ENCODE measurements at regions not wholly inside any gene's neighbourhood (a gene's known extent, or its start where the extent isn't known, plus 50 kb on each side); places are given as distances from the start of the nearest gene placed in this dataset.

DNA sequence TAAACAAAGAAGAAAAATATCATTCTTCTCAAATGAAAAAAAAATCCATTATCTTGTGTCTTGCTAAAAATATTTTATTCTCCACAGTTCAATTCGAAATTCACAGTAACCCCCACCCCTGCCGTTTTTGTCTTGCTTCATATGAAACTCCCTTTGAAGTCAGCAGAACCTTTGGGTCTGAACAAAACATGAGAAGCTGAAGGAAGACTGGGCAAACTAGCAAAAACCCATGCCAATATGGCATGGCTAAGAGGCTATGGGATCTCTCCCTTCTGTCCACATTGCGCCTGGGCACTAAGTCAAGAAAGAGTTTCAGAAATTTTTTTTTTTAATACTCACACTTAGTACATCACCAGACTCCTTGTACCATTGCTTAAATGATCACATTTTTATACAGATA lies 136.0 kb upstream of the SMIM31 start:
- ATAC-seq = no peak

DNA sequence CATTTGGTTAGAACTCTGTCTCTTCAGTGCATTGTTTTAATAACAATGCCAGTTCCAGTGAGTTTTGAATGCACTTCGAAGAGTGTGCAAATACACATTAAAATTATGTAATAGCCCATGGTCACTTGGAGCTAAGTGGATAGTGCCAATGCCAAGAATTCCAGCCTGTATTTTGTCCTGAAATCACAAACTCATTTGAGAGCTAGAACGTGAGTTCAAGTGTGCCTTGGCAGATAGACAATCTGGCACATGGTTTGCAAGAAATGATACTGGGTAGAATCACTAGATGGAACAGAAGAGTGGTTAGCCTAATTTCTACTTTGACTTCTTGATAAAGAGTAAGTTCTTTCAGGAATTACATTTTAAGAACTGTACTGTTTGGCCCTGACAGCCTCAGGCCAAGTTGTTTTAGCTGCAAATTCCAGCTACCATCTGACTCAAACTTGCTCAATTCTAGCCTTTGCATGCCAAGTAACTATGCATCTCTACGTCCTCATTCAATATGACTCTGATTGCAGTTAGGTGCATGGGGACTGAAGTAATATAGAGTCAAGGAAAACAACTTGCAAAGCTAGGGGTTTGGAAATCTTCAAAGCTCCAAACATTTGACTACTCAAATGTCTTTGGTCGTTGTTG lies 131.9 kb upstream of the SMIM31 start:
- intact Hi-C loops (cut with DNase I, micrococcal nuclease) = no loop called here
- H3K4me1 ChIP-seq (ENCODE audit: low read depth) = no peaks in the 10 kb centered on the region
- H3K36me3 ChIP-seq (ENCODE audit: low read depth) = no peaks in the 10 kb centered on the region
- H3K4me3 ChIP-seq = no peak overlapping the region
- TF ChIP-seq, protein P1, sequence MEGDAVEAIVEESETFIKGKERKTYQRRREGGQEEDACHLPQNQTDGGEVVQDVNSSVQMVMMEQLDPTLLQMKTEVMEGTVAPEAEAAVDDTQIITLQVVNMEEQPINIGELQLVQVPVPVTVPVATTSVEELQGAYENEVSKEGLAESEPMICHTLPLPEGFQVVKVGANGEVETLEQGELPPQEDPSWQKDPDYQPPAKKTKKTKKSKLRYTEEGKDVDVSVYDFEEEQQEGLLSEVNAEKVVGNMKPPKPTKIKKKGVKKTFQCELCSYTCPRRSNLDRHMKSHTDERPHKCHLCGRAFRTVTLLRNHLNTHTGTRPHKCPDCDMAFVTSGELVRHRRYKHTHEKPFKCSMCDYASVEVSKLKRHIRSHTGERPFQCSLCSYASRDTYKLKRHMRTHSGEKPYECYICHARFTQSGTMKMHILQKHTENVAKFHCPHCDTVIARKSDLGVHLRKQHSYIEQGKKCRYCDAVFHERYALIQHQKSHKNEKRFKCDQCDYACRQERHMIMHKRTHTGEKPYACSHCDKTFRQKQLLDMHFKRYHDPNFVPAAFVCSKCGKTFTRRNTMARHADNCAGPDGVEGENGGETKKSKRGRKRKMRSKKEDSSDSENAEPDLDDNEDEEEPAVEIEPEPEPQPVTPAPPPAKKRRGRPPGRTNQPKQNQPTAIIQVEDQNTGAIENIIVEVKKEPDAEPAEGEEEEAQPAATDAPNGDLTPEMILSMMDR (IDR thresholded peaks at IDR 0.05) = no peak
- no peak for DNase-seq
- H3K9me3 ChIP-seq = no peaks in the 10 kb centered on the region
- ATAC-seq = no peak

More for the DNA sequence above, 136.0 kb upstream of the SMIM31 start:
- no peaks in the 10 kb centered on the region for H3K36me3 ChIP-seq (ENCODE audit: low read depth)
- DNase-seq = no peak
- no peak overlapping the region for H3K4me3 ChIP-seq
- no peaks in the 10 kb centered on the region for H3K9me3 ChIP-seq
- intact Hi-C loops (cut with DNase I, micrococcal nuclease) = no loop called here
- TF ChIP-seq, protein P1 (IDR thresholded peaks at IDR 0.05) = no peak
- no peaks in the 10 kb centered on the region for H3K4me1 ChIP-seq (ENCODE audit: low read depth)

DNA sequence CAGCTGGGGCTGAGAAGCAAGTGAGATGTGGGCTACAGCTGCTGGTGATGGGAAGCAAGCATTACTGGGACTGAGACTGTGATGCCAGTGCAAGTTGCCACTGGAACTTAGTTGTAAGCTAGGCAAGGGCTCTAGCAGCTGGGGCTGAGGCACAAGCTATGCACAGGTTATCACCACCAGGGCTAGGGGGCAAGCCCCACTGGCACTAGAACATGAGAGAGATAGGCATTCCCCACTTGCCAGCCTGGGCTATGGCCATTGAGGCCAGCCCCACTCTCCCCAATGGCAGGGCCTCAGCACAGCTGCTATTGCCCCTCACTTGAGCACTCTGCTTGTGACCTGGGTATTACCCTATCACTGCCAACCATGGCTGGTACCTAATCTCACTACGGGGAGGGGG lies 130.8 kb upstream of the SMIM31 start:
- Histone ChIP-seq H3K9me3 (no peaks in the 10 kb centered on the region), H3K4me3 (no peak overlapping the region), H3K4me1 (ENCODE audit: low read depth) (no peaks in the 10 kb centered on the region), H3K36me3 (ENCODE audit: low read depth) (no peaks in the 10 kb centered on the region)
- TF ChIP-seq, protein P1 (IDR thresholded peaks at IDR 0.05) = no peak
- DNase-seq (no peak), ATAC-seq (no peak)
- intact Hi-C loops (cut with DNase I, micrococcal nuclease) = no loop called here

DNA sequence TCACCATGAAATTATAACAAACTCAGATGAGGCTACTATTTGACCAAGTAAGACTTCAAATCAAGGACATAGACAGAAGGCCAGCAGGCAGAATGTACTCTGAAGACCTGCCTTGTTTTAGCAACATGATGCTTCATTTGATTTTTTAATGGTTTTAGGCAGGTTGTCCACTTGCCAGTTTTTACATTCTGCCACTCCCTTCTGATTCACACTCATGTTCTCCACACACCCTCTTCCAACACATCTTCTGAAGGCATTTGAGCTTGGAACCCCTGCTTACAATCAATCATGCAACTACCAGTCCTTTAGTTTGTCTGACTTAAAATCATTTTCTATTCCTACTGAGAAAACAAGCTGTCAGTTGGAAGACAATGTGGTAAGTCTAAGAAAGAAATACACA lies 114.9 kb upstream of the SMIM31 start:
- no peaks in the 10 kb centered on the region for H3K36me3 ChIP-seq (ENCODE audit: low read depth)
- no peak overlapping the region for H3K4me3 ChIP-seq
- no peaks in the 10 kb centered on the region for H3K4me1 ChIP-seq (ENCODE audit: low read depth)
- DNase-seq = no peak
- no peaks in the 10 kb centered on the region for H3K9me3 ChIP-seq
- ATAC-seq = no peak
- intact Hi-C loops (cut with DNase I, micrococcal nuclease) = no loop called here
- TF ChIP-seq, protein P1 (IDR thresholded peaks at IDR 0.05) = no peak

DNA sequence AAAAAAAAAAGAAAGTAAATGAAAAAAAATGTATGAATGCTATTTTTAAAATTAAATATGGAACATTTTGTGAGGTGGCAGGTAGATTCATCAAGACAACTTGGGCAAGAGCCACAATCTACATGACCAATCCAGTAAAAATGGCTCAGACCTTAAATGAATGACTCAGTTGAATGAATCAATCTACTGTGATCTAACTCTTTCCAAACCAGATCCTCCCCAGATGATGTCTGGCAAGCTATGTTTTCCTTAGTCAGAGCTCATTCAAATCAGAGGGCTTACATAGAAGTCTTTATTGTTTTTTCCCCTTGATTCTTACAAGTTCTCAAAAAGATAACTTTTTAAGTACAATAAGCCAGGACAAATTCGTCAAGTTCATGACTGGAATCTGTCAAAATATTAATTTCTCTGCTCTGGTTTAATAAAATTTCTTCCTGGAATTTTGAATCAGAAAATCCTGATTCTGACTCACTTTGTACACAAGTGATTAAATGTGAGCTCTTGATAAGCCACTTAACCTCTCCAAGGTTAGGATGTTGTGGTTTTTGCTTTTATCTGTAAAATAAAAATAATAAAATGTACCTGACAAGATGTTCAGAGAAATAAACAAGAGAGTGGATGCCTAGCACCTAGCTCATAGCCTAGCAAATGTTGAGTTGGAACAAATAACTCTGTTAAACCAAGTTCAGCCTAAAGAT lies 105.6 kb upstream of the SMIM31 start:
- no peak for DNase-seq
- TF ChIP-seq, protein P1 (IDR thresholded peaks at IDR 0.05) = no peak
- Histone ChIP-seq H3K4me1 (ENCODE audit: low read depth) (no peaks in the 10 kb centered on the region), H3K36me3 (ENCODE audit: low read depth) (no peaks in the 10 kb centered on the region), H3K4me3 (no peak overlapping the region), H3K9me3 (no peaks in the 10 kb centered on the region)
- intact Hi-C loops (cut with DNase I, micrococcal nuclease) = no loop called here
- ATAC-seq = no peak
